Endodermal cell (in vitro differentiated cells): ENCODE measurements at regions not wholly inside any gene's neighbourhood (a gene's known extent, or its start where the extent isn't known, plus 50 kb on each side); places are given as distances from the start of the nearest gene placed in this dataset.
"Not testable (repeated sequence)": the region's sequence is repeated elsewhere in the genome, so short reads cannot be mapped to it uniquely, and the experiment has no call there.

ENCODE experiments used
- DNase-seq: peaks from one replicate; pipeline ENCODE4 v3.0.0-alpha.2; 2017
- H3K27ac ChIP-seq: 2 replicates; pipeline ENCODE4 v1.5.1; 2013; ENCODE audit warnings: mild to moderate bottlenecking, low read depth, low read length, moderate library complexity
- H3K27me3 ChIP-seq: 2 replicates; pipeline ENCODE4 v1.6.1; 2013; ENCODE audit warnings: mild to moderate bottlenecking, low read length, moderate library complexity; ENCODE audit not compliant: insufficient read depth, control insufficient read depth, poor library complexity, severe bottlenecking
- H3K36me3 ChIP-seq: 2 replicates; pipeline ENCODE4 v1.7.0; 2013; ENCODE audit warnings: mild to moderate bottlenecking, low read length, moderate library complexity; ENCODE audit not compliant: control insufficient read depth, insufficient read depth
- H3K4me1 ChIP-seq: one replicate; pipeline ENCODE4 v1.7.0; 2013; ENCODE audit warnings: low read length; ENCODE audit not compliant: control insufficient read depth, insufficient read depth
- H3K4me3 ChIP-seq: 2 replicates; pipeline ENCODE4 v1.5.1; 2013; ENCODE audit warnings: mild to moderate bottlenecking, low read length, moderate library complexity
- H3K9ac ChIP-seq: 2 replicates; pipeline ENCODE4 v1.6.1; 2013; ENCODE audit warnings: mild to moderate bottlenecking, low read length, moderate library complexity; ENCODE audit not compliant: poor library complexity, severe bottlenecking; ENCODE audit errors: extremely low read depth
- H3K9me3 ChIP-seq: 2 replicates; pipeline ENCODE4 v1.6.1; 2013; ENCODE audit warnings: mild to moderate bottlenecking, low read length, moderate library complexity; ENCODE audit not compliant: control insufficient read depth
- H3K27ac Mint-ChIP-seq: 2 replicates; pipeline ENCODE4 v1.8.0; 2020; ENCODE audit warnings: mixed read lengths
- H3K27me3 Mint-ChIP-seq: 2 replicates; pipeline ENCODE4 v1.8.0; 2021; ENCODE audit warnings: mild to moderate bottlenecking, mixed read lengths; ENCODE audit not compliant: insufficient read depth
- H3K36me3 Mint-ChIP-seq: 2 replicates; pipeline ENCODE4 v1.8.0; 2020; ENCODE audit warnings: low read depth, mixed read lengths
- H3K4me1 Mint-ChIP-seq: 2 replicates; pipeline ENCODE4 v1.8.0; 2020; ENCODE audit warnings: mixed read lengths
- H3K4me3 Mint-ChIP-seq: 2 replicates; pipeline ENCODE4 v1.8.0; 2020; ENCODE audit warnings: mild to moderate bottlenecking, moderate library complexity, mixed read lengths
- H3K9me3 Mint-ChIP-seq: 2 replicates; pipeline ENCODE4 v1.8.0; 2020; ENCODE audit warnings: mild to moderate bottlenecking, mixed read lengths
- WGBS, 2 experiments: methylation state at CpG; one replicate each; pipeline versions ENCODE4 v1.1.5 to v1.1.7; 2013; ENCODE audit warnings: missing lambda C conversion rate in 2 of 2, mixed read lengths in 1 of 2; ENCODE audit not compliant: insufficient coverage in 1 of 2, insufficient read length in 1 of 2; 5-methylcytosine and 5-hydroxymethylcytosine counted together
- TF ChIP-seq, protein P1 (sequence below): fragments of 200-600 bp; sonication (generic); conservative IDR thresholded peaks from 2 replicates; pipeline ENCODE4 v1.5.0; 2021; ENCODE audit warnings: antibody characterized with exemption, mild to moderate bottlenecking

DNA sequence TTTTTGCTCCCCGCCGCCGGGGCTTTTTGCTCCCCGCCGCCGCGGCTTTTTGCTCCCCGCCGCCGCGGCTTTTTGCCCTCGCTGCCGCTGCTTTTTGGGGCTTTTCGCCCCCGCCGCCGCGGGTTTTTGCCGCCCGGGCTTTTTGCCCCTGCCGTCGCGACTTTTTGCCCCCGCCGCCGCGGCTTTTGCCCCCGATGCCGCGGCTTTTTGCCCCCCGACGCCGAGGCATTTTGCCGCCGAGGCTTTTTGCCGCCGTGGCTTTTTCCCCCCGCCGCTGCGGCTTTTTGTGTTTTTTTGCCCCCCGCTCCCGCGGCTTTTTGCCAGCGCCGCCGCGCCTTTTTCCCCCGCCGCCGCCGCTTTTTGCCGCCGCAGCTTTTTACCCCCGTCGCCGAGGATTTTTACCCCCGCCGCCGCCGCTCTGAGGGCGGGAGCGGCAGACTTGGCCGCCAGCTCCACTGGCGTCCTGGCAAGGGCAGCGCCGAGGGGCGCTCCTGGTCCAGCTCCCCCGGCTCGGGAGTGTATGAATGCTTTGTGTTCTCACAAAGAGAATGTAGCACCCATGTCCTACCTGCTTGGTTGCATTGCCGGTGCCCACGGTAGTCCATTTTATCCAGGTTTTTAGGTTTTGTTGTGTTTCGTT lies 151.7 kb downstream of the KCNJ18 start:
- TF ChIP-seq, protein P1, sequence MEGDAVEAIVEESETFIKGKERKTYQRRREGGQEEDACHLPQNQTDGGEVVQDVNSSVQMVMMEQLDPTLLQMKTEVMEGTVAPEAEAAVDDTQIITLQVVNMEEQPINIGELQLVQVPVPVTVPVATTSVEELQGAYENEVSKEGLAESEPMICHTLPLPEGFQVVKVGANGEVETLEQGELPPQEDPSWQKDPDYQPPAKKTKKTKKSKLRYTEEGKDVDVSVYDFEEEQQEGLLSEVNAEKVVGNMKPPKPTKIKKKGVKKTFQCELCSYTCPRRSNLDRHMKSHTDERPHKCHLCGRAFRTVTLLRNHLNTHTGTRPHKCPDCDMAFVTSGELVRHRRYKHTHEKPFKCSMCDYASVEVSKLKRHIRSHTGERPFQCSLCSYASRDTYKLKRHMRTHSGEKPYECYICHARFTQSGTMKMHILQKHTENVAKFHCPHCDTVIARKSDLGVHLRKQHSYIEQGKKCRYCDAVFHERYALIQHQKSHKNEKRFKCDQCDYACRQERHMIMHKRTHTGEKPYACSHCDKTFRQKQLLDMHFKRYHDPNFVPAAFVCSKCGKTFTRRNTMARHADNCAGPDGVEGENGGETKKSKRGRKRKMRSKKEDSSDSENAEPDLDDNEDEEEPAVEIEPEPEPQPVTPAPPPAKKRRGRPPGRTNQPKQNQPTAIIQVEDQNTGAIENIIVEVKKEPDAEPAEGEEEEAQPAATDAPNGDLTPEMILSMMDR, result no peak
- Histone ChIP-seq H3K36me3 (no peaks in the 10 kb centered on the region), H3K27ac (no peak overlapping the region), H3K27me3 (no peaks in the 10 kb centered on the region), H3K4me1 (no peaks in the 10 kb centered on the region), H3K4me3 (no peak overlapping the region), H3K9me3 (peaks cover 25% of the 10 kb centered on the region), H3K9ac (no peak overlapping the region)
- Mint-ChIP-seq H3K9me3 (peaks cover 52% of the 10 kb centered on the region), H3K4me3 (no peak overlapping the region), H3K27me3 (no peaks in the 10 kb centered on the region), H3K27ac (no peak overlapping the region), H3K36me3 (peaks cover 2% of the 10 kb centered on the region), H3K4me1 (no peaks in the 10 kb centered on the region)
- WGBS, 2 experiments, result 92% methylated on average over 29 to 71 of the region's 72 CpGs
- no peak for DNase-seq

DNA sequence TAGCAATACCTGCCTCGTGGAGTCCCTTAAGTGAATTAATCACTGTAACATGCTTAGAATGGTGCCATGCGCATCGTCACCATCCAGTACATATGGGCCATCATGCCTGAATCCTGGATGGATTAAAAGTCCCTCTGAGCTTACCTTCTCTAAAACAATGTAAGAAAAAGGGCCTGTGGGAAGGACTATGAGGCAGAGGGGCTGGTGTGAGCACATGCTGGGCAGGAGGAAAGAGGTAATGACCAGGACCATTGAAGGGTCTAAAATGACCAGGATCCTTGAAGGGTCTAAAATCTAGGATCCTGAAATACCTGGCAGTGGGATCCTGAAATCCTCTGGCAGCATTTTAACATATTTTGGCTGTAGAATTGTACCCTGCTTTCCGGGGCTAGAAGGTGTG lies 156.2 kb downstream of the KCNJ18 start:
- H3K27me3 Mint-ChIP-seq, H3K4me3 ChIP-seq, H3K9ac ChIP-seq, H3K27ac Mint-ChIP-seq, H3K27ac ChIP-seq, H3K36me3 Mint-ChIP-seq, H3K4me3 Mint-ChIP-seq, H3K4me1 Mint-ChIP-seq, DNase-seq, H3K27me3 ChIP-seq, H3K36me3 ChIP-seq, H3K4me1 ChIP-seq: not testable (repeated sequence)
- H3K9me3 ChIP-seq, result peaks cover 30% of the 10 kb centered on the region
- peaks cover 28% of the 10 kb centered on the region for H3K9me3 Mint-ChIP-seq
- WGBS, 2 experiments, result 73 to 78% methylated on average over 4 of the region's 4 CpGs

DNA sequence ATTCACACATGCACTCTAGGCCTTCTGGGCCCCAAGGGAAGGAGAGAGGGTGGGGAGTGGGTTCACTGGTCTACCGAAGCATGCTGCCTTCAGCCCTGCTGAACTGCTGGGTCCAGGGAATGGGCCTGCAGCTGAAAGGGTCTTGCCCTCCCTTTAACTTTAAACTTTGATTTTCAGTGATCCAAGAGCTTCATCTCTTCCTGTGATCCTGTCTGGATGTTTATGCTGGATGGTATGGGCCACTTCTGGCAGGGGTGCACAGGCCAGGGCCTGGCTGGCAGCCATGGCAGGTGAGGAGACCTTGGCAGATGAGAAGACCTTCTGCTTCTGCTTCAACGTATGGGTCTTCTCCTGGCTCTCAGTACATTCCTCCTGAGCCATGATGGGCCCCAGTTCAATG lies 156.7 kb downstream of the KCNJ18 start:
- not testable (repeated sequence) for H3K36me3 Mint-ChIP-seq, H3K27me3 ChIP-seq, H3K27me3 Mint-ChIP-seq, H3K4me1 Mint-ChIP-seq, H3K27ac Mint-ChIP-seq, H3K36me3 ChIP-seq, H3K4me1 ChIP-seq, H3K9ac ChIP-seq, H3K4me3 Mint-ChIP-seq, DNase-seq, H3K27ac ChIP-seq, H3K4me3 ChIP-seq
- H3K9me3 Mint-ChIP-seq, result peaks cover 28% of the 10 kb centered on the region
- 27 to 51% methylated on average over 1 to 2 of the region's 2 CpGs for WGBS, 2 experiments
- H3K9me3 ChIP-seq, result peaks cover 30% of the 10 kb centered on the region

DNA sequence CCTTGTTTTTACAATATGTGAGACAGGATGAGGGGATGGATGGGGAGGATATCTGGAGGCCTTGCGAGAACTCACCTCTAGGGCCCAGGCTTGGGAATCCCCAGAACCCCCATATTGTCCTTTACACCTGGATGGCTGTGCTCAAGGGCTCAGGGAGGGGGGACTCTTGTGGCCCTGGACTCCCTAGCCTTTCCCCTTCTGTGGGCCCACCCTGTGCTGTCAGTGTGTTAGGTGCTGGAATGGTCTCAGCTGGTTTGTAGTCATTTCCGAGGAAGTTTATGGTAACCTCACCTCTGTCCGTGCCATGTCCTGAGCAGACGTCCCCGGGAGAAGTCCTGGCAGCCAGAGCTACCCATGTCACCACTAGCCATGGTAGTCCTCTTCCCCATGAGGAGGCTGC lies 158.3 kb downstream of the KCNJ18 start:
- H3K4me1 Mint-ChIP-seq, H3K4me1 ChIP-seq, H3K9ac ChIP-seq, H3K27ac Mint-ChIP-seq, H3K27me3 Mint-ChIP-seq, DNase-seq, H3K4me3 ChIP-seq, H3K4me3 Mint-ChIP-seq, H3K27me3 ChIP-seq, H3K36me3 Mint-ChIP-seq, H3K27ac ChIP-seq, H3K36me3 ChIP-seq: not testable (repeated sequence)
- peaks cover 13% of the 10 kb centered on the region for H3K9me3 Mint-ChIP-seq
- WGBS, 2 experiments, result 81% methylated on average over 5 of the region's 5 CpGs; no CpG with 5 or more reads in 1 of the 2 experiments
- peaks cover 24% of the 10 kb centered on the region for H3K9me3 ChIP-seq
